Activated T-cell treated with anti-CD3 and anti-CD28 coated beads, Interleukin-2, amount 50 U/mL, for 4 hours (primary cell): ENCODE measurements at regions not wholly inside any gene's neighbourhood (a gene's known extent, or its start where the extent isn't known, plus 50 kb on each side); places are given as distances from the start of the nearest gene placed in this dataset.

ENCODE experiments used
- ATAC-seq, 2 donors: fragments of 200-7000 bp; cut with Tn5 transposase; one replicate each; pipeline ENCODE4 v1.10.0; 2021
- DNase-seq: peaks from one replicate; pipeline ENCODE4 v3.0.0-alpha.2; 2020
- H3K27me3 Mint-ChIP-seq: one replicate; pipeline ENCODE4 v1.8.0; 2021; ENCODE audit warnings: low read depth, mixed read lengths
- H3K36me3 Mint-ChIP-seq: one replicate; pipeline ENCODE4 v1.8.0; 2022; ENCODE audit warnings: mixed read lengths; ENCODE audit not compliant: insufficient read depth
- H3K4me1 Mint-ChIP-seq: one replicate; pipeline ENCODE4 v1.8.0; 2021; ENCODE audit warnings: low read depth, mixed read lengths
- H3K4me3 Mint-ChIP-seq: one replicate; pipeline ENCODE4 v1.8.0; 2021; ENCODE audit warnings: mild to moderate bottlenecking, moderate library complexity, mixed read lengths
- H3K9me3 Mint-ChIP-seq: one replicate; pipeline ENCODE4 v1.8.0; 2021; ENCODE audit warnings: mixed read lengths

GRCh38 chrY:15749533-15750433, 1225.5 kb downstream of the NLGN4Y start:
- Mint-ChIP-seq H3K36me3 (no peaks in the 10 kb centered on the region), H3K27me3 (no peaks in the 10 kb centered on the region), H3K4me3 (no peak overlapping the region), H3K4me1 (no peaks in the 10 kb centered on the region), H3K9me3 (peaks cover 10% of the 10 kb centered on the region)
- no peak for ATAC-seq
- no peak for DNase-seq

GRCh38 chrY:15751001-15751400, 1226.7 kb downstream of the NLGN4Y start:
- DNase-seq (no peak), ATAC-seq (no peak)
- H3K36me3 Mint-ChIP-seq = no peaks in the 10 kb centered on the region
- H3K4me3 Mint-ChIP-seq = no peak overlapping the region
- no peaks in the 10 kb centered on the region for H3K27me3 Mint-ChIP-seq
- no peaks in the 10 kb centered on the region for H3K4me1 Mint-ChIP-seq
- H3K9me3 Mint-ChIP-seq = peaks cover 10% of the 10 kb centered on the region

GRCh38 chrY:15756266-15756665, 1231.9 kb downstream of the NLGN4Y start:
- DNase-seq = no peak
- Mint-ChIP-seq H3K9me3 (no peaks in the 10 kb centered on the region), H3K27me3 (no peaks in the 10 kb centered on the region), H3K36me3 (no peaks in the 10 kb centered on the region), H3K4me3 (no peak overlapping the region), H3K4me1 (no peaks in the 10 kb centered on the region)
- ATAC-seq = no peak

- Mint-ChIP-seq H3K27me3 (no peaks in the 10 kb centered on the region), H3K9me3 (no peaks in the 10 kb centered on the region), H3K36me3 (no peaks in the 10 kb centered on the region), H3K4me1 (no peaks in the 10 kb centered on the region), H3K4me3 (no peak overlapping the region)
- no peak for ATAC-seq
- no peak for DNase-seq
Measured at GRCh38 chrY:15773579-15773978, 1249.2 kb downstream of the NLGN4Y start.

GRCh38 chrY:15775880-15776279, 1251.6 kb downstream of the NLGN4Y start:
- ATAC-seq (no peak), DNase-seq (no peak)
- Mint-ChIP-seq H3K9me3 (no peaks in the 10 kb centered on the region), H3K27me3 (no peaks in the 10 kb centered on the region), H3K4me3 (no peak overlapping the region), H3K36me3 (no peaks in the 10 kb centered on the region), H3K4me1 (no peaks in the 10 kb centered on the region)

- Mint-ChIP-seq H3K27me3 (no peaks in the 10 kb centered on the region), H3K9me3 (no peaks in the 10 kb centered on the region), H3K36me3 (no peaks in the 10 kb centered on the region), H3K4me1 (no peaks in the 10 kb centered on the region), H3K4me3 (no peak overlapping the region)
- ATAC-seq (no peak), DNase-seq (no peak)
Measured at GRCh38 chrY:15779891-15780290, 1255.6 kb downstream of the NLGN4Y start.

GRCh38 chrY:15800021-15800420, 1275.7 kb downstream of the NLGN4Y start:
- Mint-ChIP-seq H3K36me3 (no peaks in the 10 kb centered on the region), H3K4me3 (no peak overlapping the region), H3K27me3 (no peaks in the 10 kb centered on the region), H3K9me3 (no peaks in the 10 kb centered on the region), H3K4me1 (no peaks in the 10 kb centered on the region)
- no peak for ATAC-seq
- no peak for DNase-seq

GRCh38 chrY:15805985-15806384, 1281.7 kb downstream of the NLGN4Y start:
- H3K9me3 Mint-ChIP-seq = no peaks in the 10 kb centered on the region
- no peak overlapping the region for H3K4me3 Mint-ChIP-seq
- H3K36me3 Mint-ChIP-seq = no peaks in the 10 kb centered on the region
- H3K27me3 Mint-ChIP-seq = no peaks in the 10 kb centered on the region
- H3K4me1 Mint-ChIP-seq = no peaks in the 10 kb centered on the region
- no peak for DNase-seq
- ATAC-seq = no peak

GRCh38 chrY:15814241-15814640, 1289.9 kb downstream of the NLGN4Y start:
- DNase-seq (no peak), ATAC-seq (no peak)
- H3K36me3 Mint-ChIP-seq = no peaks in the 10 kb centered on the region
- H3K27me3 Mint-ChIP-seq = no peaks in the 10 kb centered on the region
- no peaks in the 10 kb centered on the region for H3K4me1 Mint-ChIP-seq
- H3K4me3 Mint-ChIP-seq = no peak overlapping the region
- H3K9me3 Mint-ChIP-seq = no peaks in the 10 kb centered on the region
